ENCODE measurements at regions not wholly inside any gene's neighbourhood (a gene's known extent, or its start where the extent isn't known, plus 50 kb on each side); places are given as distances from the start of the nearest gene placed in this dataset.

GRCh38 chrX:578531-578930, 52.1 kb upstream of the SHOX start:
- H2AK5ac ChIP-seq (ENCODE audit: low read depth, low read length): no peak overlapping the region
- no peak overlapping the region for H2BK120ac ChIP-seq (replicated peaks; ENCODE audit: low read depth, low read length)
- CTCF ChIA-PET (ENCODE audit: partially characterized antibody): no interaction called here
- no peak overlapping the region for H3K9ac ChIP-seq (replicated peaks in 1 of 4; ENCODE audit: extremely low read depth in 1 of 4, low read depth in 3 of 4, low read length in 3 of 4)
- no peak overlapping the region for H3K4me2 ChIP-seq (ENCODE audit: insufficient read depth in 1 of 2, low read depth in 2 of 2, low read length in 2 of 2)
- TF ChIP-seq RXRA (IDR thresholded peaks at IDR 0.05; ENCODE audit: insufficient read depth, low read depth, low read length): no peak
- TF ChIP-seq USF2 (IDR thresholded peaks at IDR 0.05; ENCODE audit: low read length): no peak
- no peak for TF ChIP-seq TCF12 (IDR thresholded peaks at IDR 0.05; ENCODE audit: low read depth, low read length)
- no peak for TF ChIP-seq SP1 (IDR thresholded peaks at IDR 0.05; ENCODE audit: low read depth, low read length)
- no peak for TF ChIP-seq SUZ12 (IDR thresholded peaks at IDR 0.05; ENCODE audit: low read length)
- TF ChIP-seq SIN3A (conservative IDR thresholded peaks at IDR 0.05 in 1 of 2, IDR thresholded peaks at IDR 0.05 in 1 of 2; ENCODE audit: low read depth in 1 of 2, low read length in 2 of 2): no peak
- no peak for TF ChIP-seq FOSL1 (IDR thresholded peaks at IDR 0.05; ENCODE audit: insufficient read depth, low read depth, low read length)
- no peak for TF ChIP-seq HDAC6 (IDR thresholded peaks at IDR 0.05; ENCODE audit: low read depth, low read length)
- no peak for TF ChIP-seq CBX8 (IDR thresholded peaks at IDR 0.05; ENCODE audit: borderline replicate concordance, low read depth, low read length)
- TF ChIP-seq EP300 (IDR thresholded peaks at IDR 0.05; ENCODE audit: borderline replicate concordance in 1 of 2, low read depth in 2 of 2, low read length in 2 of 2): no peak
- no peak for TF ChIP-seq TBP (IDR thresholded peaks at IDR 0.05; ENCODE audit: low read depth, low read length)
- no peak for TF ChIP-seq POU5F1 (IDR thresholded peaks at IDR 0.05; ENCODE audit: low read depth, low read length)
- TF ChIP-seq SIX5 (IDR thresholded peaks at IDR 0.05; ENCODE audit: low read depth, low read length): no peak
- TF ChIP-seq GTF2F1 (IDR thresholded peaks at IDR 0.05; ENCODE audit: borderline replicate concordance, low read depth, low read length): no peak
- TF ChIP-seq TAF1 (IDR thresholded peaks at IDR 0.05; ENCODE audit: low read depth, low read length): no peak
- no peaks in the 10 kb centered on the region for H4K20me1 ChIP-seq (replicated peaks in 1 of 2; ENCODE audit: control insufficient read depth in 1 of 2, insufficient read depth in 2 of 2, low read length in 2 of 2)
- WGBS, 2 experiments (ENCODE audit: extremely low coverage in 1 of 2, insufficient coverage in 1 of 2, insufficient read length in 1 of 2, insufficient replicate concordance in 2 of 2, low coverage in 1 of 2, low lambda C conversion rate in 2 of 2, missing lambda C conversion rate in 1 of 2): 63% methylated on average over 9 of the region's 9 CpGs; no CpG with 5 or more reads in 1 of the 2 experiments
- no peak overlapping the region for H3K23ac ChIP-seq (ENCODE audit: insufficient read length)
- DNase-seq (ENCODE audit: low read depth in 1 of 2, low spot score in 2 of 2) (peak in 1 of 2 experiments; percentile 29), FAIRE-seq (no peak)
- H2AFZ ChIP-seq (ENCODE audit: low read length): no peak overlapping the region
- no peaks in the 10 kb centered on the region for H3K4me1 ChIP-seq (replicated peaks in 1 of 4; ENCODE audit: control insufficient read depth in 3 of 4, insufficient read depth in 4 of 4, low read length in 3 of 4)
- H3K4ac ChIP-seq (replicated peaks; ENCODE audit: insufficient read length, low read depth, low read length): no peak overlapping the region
- no peak overlapping the region for H3K4me3 ChIP-seq (ENCODE audit: extremely low read depth in 1 of 4, insufficient read depth in 2 of 4, low read depth in 3 of 4, low read length in 4 of 4)
- H2BK20ac ChIP-seq (ENCODE audit: low read length): no peak overlapping the region
- H4K8ac ChIP-seq (ENCODE audit: extremely low read depth, insufficient read depth, low read length): no peak overlapping the region
- no peak overlapping the region for H2BK12ac ChIP-seq (ENCODE audit: low read depth, low read length)
- H3K79me1 ChIP-seq (ENCODE audit: low read depth, low read length): no peaks in the 10 kb centered on the region
- H3K56ac ChIP-seq (replicated peaks; ENCODE audit: insufficient read length, low read depth, low read length): no peak overlapping the region
- H2BK5ac ChIP-seq (ENCODE audit: low read depth, low read length): no peak overlapping the region
- H3K14ac ChIP-seq (ENCODE audit: insufficient read length): no peak overlapping the region
- no peak overlapping the region for H4K91ac ChIP-seq (replicated peaks; ENCODE audit: insufficient read length, low read length)
- no peak overlapping the region for H4K5ac ChIP-seq (ENCODE audit: insufficient read length, low read depth, low read length)
- no peaks in the 10 kb centered on the region for H3K36me3 ChIP-seq (ENCODE audit: control insufficient read depth in 2 of 4, insufficient read depth in 4 of 4, low read length in 3 of 4)
- no peak overlapping the region for H3K27ac ChIP-seq (ENCODE audit: low read depth, low read length)
- no peaks in the 10 kb centered on the region; a peak in 2 of 7 replicates for H3K27me3 ChIP-seq (replicated peaks in 1 of 4; ENCODE audit: control insufficient read depth in 3 of 4, extremely low read depth in 1 of 4, insufficient read depth in 3 of 4, low read length in 3 of 4)
- no peak overlapping the region for H2BK15ac ChIP-seq (ENCODE audit: low read length)
- H3K9me3 ChIP-seq (ENCODE audit: insufficient read depth in 2 of 2, low read depth in 1 of 2, low read length in 1 of 2): no peaks in the 10 kb centered on the region
- POLR2A ChIA-PET (ENCODE audit: partially characterized antibody): no interaction called here
- no peaks in the 10 kb centered on the region for H3K79me2 ChIP-seq (ENCODE audit: control insufficient read depth in 1 of 2, insufficient read depth in 2 of 2, low read length in 2 of 2)
- H3K18ac ChIP-seq (ENCODE audit: extremely low read depth, low read length): no peak overlapping the region
- peaks cover 2% of the 10 kb centered on the region; the same call in 1 of the 2 replicates for H3K23me2 ChIP-seq (ENCODE audit: low read depth, low read length)
